ENCODE measurements at regions not wholly inside any gene's neighbourhood (a gene's known extent, or its start where the extent isn't known, plus 50 kb on each side); places are given as distances from the start of the nearest gene placed in this dataset.

DNA sequence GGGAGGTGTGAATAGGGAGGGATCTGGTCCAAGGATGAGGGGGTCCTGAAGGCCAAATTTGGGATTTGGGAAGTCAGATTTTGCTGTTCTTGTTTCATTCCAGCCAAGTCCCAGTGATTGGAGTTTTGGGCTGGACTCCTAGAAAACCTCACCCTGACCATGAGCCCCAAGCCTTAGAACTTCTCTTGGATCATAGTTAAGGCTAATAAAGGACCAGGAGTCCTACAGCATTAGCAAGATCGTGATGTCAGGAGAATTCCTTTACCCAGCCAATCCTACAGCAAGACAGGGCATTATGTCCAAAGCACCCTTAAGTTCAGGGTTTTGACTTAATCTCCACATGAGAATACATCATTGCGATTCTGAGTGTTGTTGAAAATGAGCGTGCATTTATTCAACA is 85.0 kb downstream of the SOX9 start:
- TF ChIP-seq EZH2 (optimal IDR thresholded peaks at IDR 0.05; ENCODE audit: low read depth, low read length) (no peak), EZH2phosphoT487 (IDR thresholded peaks at IDR 0.05; ENCODE audit: low read length) (no peak)
- TF ChIP-seq, protein P1, sequence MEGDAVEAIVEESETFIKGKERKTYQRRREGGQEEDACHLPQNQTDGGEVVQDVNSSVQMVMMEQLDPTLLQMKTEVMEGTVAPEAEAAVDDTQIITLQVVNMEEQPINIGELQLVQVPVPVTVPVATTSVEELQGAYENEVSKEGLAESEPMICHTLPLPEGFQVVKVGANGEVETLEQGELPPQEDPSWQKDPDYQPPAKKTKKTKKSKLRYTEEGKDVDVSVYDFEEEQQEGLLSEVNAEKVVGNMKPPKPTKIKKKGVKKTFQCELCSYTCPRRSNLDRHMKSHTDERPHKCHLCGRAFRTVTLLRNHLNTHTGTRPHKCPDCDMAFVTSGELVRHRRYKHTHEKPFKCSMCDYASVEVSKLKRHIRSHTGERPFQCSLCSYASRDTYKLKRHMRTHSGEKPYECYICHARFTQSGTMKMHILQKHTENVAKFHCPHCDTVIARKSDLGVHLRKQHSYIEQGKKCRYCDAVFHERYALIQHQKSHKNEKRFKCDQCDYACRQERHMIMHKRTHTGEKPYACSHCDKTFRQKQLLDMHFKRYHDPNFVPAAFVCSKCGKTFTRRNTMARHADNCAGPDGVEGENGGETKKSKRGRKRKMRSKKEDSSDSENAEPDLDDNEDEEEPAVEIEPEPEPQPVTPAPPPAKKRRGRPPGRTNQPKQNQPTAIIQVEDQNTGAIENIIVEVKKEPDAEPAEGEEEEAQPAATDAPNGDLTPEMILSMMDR (IDR thresholded peaks at IDR 0.05; ENCODE audit: low read length) = no peak
